ENCODE measurements at regions not wholly inside any gene's neighbourhood (a gene's known extent, or its start where the extent isn't known, plus 50 kb on each side); places are given as distances from the start of the nearest gene placed in this dataset.

DNA sequence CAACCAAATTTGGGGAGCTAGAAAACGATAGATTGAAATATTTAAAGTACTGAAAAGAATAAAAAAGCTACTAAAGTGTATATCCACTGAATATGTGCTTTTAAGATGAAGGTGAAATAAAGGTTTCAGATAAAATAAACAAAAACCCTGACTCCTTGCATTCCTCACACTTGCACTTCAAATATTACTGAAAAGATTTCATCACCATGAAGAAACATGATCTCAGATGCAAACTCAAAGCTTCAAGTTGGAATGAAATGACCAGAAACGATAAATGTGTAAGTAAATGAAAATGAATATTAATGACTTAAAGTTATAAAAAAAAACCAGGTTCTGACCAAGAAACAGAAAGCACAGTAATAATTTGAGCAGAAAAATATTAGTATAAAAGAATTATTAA lies 1246.0 kb upstream of the ACVR2A start:
- Mint-ChIP-seq H3K27ac (no peak overlapping the region), H3K9me3 (peaks cover 3% of the 10 kb centered on the region), H3K4me1 (ENCODE audit: low read depth) (no peaks in the 10 kb centered on the region), H3K27me3 (no peaks in the 10 kb centered on the region), H3K4me3 (no peak overlapping the region), H3K36me3 (ENCODE audit: low read depth) (no peaks in the 10 kb centered on the region)
- Histone ChIP-seq H3K9me3 (ENCODE audit: control insufficient read depth in 1 of 2, insufficient read depth in 1 of 2, low read length in 2 of 2) (no peaks in the 10 kb centered on the region), H3K27me3 (ENCODE audit: control insufficient read depth in 1 of 2, insufficient read depth in 2 of 2, low read length in 2 of 2) (no peaks in the 10 kb centered on the region), H3K36me3 (ENCODE audit: insufficient read depth, low read length) (no peaks in the 10 kb centered on the region), H3K27ac (ENCODE audit: low read depth in 1 of 2, low read length in 2 of 2) (no peak overlapping the region), H3K4me3 (ENCODE audit: low read length) (no peak overlapping the region), H3K4me1 (ENCODE audit: insufficient read depth, low read length) (no peaks in the 10 kb centered on the region)
- CTCF ChIA-PET, result no interaction called here
- DNase-seq (no peak), ATAC-seq (ENCODE audit: poor library complexity) (no peak)
- TF ChIP-seq CTCF (IDR thresholded peaks at IDR 0.05), result no peak
- POLR2A ChIA-PET, result no interaction called here
- intact Hi-C loops (cut with DNase I, micrococcal nuclease), result no loop called here

DNA sequence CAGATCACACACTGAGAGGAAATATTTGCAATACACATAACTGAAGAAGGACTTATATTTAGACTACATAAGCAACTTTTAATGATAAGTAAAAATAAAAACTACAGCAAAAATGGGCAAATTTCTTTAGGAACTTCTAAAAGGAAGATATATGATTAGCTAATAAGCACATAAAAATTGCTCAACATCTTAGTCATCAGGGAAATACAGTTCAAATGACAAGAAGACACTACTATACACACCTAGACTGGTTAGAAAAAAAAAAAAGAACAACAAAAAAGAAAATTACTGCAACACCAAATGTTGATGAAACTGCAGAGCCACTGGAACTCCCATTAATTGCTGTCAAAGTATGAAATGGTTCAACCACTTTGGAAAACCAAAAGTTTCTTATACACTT lies 1247.5 kb upstream of the ACVR2A start:
- no peaks in the 10 kb centered on the region for H3K27me3 Mint-ChIP-seq
- Histone ChIP-seq H3K27ac (ENCODE audit: low read depth in 1 of 2, low read length in 2 of 2) (no peak overlapping the region), H3K9me3 (ENCODE audit: control insufficient read depth in 1 of 2, insufficient read depth in 1 of 2, low read length in 2 of 2) (no peaks in the 10 kb centered on the region), H3K4me1 (ENCODE audit: insufficient read depth, low read length) (no peaks in the 10 kb centered on the region), H3K36me3 (ENCODE audit: insufficient read depth, low read length) (no peaks in the 10 kb centered on the region), H3K4me3 (ENCODE audit: low read length) (no peak overlapping the region), H3K27me3 (ENCODE audit: control insufficient read depth in 1 of 2, insufficient read depth in 2 of 2, low read length in 2 of 2) (no peaks in the 10 kb centered on the region)
- ChIA-PET POLR2A (no interaction called here), CTCF (no interaction called here)
- ATAC-seq (ENCODE audit: poor library complexity) (no peak), DNase-seq (no peak)
- H3K4me1 Mint-ChIP-seq (ENCODE audit: low read depth), result no peaks in the 10 kb centered on the region
- no peak for TF ChIP-seq CTCF (IDR thresholded peaks at IDR 0.05)
- H3K4me3 Mint-ChIP-seq, result no peak overlapping the region
- no peaks in the 10 kb centered on the region for H3K36me3 Mint-ChIP-seq (ENCODE audit: low read depth)
- H3K9me3 Mint-ChIP-seq, result peaks cover 3% of the 10 kb centered on the region
- H3K27ac Mint-ChIP-seq, result no peak overlapping the region
- intact Hi-C loops (cut with DNase I, micrococcal nuclease), result no loop called here

DNA sequence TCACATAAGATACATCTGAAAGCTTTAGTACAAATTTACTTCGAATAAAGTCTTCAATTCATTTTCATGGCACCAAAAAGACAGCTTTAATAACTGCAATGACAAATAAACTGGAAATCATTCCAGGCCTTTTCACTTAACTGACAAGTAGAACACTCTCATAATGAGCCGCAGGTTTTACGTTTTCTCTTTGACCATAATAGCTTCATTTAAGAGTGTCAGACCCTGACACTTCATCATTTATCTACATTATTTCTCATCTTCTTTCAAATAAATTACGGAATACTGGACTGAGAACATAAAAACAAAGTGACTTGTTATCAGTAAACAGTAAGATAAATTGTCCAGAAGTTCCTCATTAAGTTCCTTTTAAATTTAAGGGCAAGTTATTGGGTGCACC lies 1252.9 kb upstream of the ACVR2A start:
- intact Hi-C loops (cut with DNase I, micrococcal nuclease), result no loop called here
- H3K27ac ChIP-seq (ENCODE audit: low read depth in 1 of 2, low read length in 2 of 2), result no peak overlapping the region
- Mint-ChIP-seq H3K4me3 (no peak overlapping the region), H3K4me1 (ENCODE audit: low read depth) (no peaks in the 10 kb centered on the region), H3K9me3 (peaks cover 3% of the 10 kb centered on the region), H3K36me3 (ENCODE audit: low read depth) (no peaks in the 10 kb centered on the region), H3K27ac (no peak overlapping the region), H3K27me3 (no peaks in the 10 kb centered on the region)
- DNase-seq (no peak), ATAC-seq (ENCODE audit: poor library complexity) (no peak)
- POLR2A ChIA-PET, result no interaction called here
- no peak overlapping the region for H3K4me3 ChIP-seq (ENCODE audit: low read length)
- no peaks in the 10 kb centered on the region for H3K27me3 ChIP-seq (ENCODE audit: control insufficient read depth in 1 of 2, insufficient read depth in 2 of 2, low read length in 2 of 2)
- H3K9me3 ChIP-seq (ENCODE audit: control insufficient read depth in 1 of 2, insufficient read depth in 1 of 2, low read length in 2 of 2), result peaks cover 0 to 8% of the 10 kb centered on the region in 2 experiments
- no peaks in the 10 kb centered on the region for H3K36me3 ChIP-seq (ENCODE audit: insufficient read depth, low read length)
- CTCF ChIA-PET, result no interaction called here
- no peak for TF ChIP-seq CTCF (IDR thresholded peaks at IDR 0.05)
- H3K4me1 ChIP-seq (ENCODE audit: insufficient read depth, low read length), result no peaks in the 10 kb centered on the region
